GM23338 (cell line): ENCODE measurements at regions not wholly inside any gene's neighbourhood (a gene's known extent, or its start where the extent isn't known, plus 50 kb on each side); places are given as distances from the start of the nearest gene placed in this dataset.

Source experiments
- ATAC-seq: fragments of 200-7000 bp; cut with Tn5 transposase; 3 replicates; pipeline ENCODE4 v1.9.1; 2020
- DNase-seq: peaks from one replicate; pipeline ENCODE4 v3.0.0-alpha.2; 2015; ENCODE audit warnings: low spot score
- H2AFZ ChIP-seq: fragments of 200-600 bp; sonication (generic); 2 replicates; pipeline ENCODE4 v1.8.0; 2016; ENCODE audit warnings: antibody characterized with exemption, mild to moderate bottlenecking, moderate library complexity
- H3F3A ChIP-seq: fragments of 200-600 bp; sonication (generic); replicated peaks from 2 replicates; pipeline ENCODE4 v1.8.0; 2017; ENCODE audit warnings: antibody characterized with exemption, mixed run types, low read depth
- H3K27ac ChIP-seq: fragments of 200-600 bp; sonication (generic); 2 replicates; pipeline ENCODE4 v1.6.1; 2016; ENCODE audit warnings: low read depth
- H3K27me3 ChIP-seq: fragments of 200-600 bp; sonication (generic); 2 replicates; pipeline ENCODE4 v1.8.0; 2016; ENCODE audit warnings: mild to moderate bottlenecking, mixed run types, moderate library complexity; ENCODE audit not compliant: insufficient read depth
- H3K36me3 ChIP-seq: fragments of 200-600 bp; sonication (generic); 2 replicates; pipeline ENCODE4 v1.8.0; 2016; ENCODE audit warnings: mild to moderate bottlenecking; ENCODE audit not compliant: insufficient read depth
- H3K4me1 ChIP-seq: fragments of 200-600 bp; sonication (generic); 2 replicates; pipeline ENCODE4 v1.8.0; 2016; ENCODE audit warnings: mild to moderate bottlenecking, moderate library complexity; ENCODE audit not compliant: insufficient read depth
- H3K4me2 ChIP-seq: fragments of 200-600 bp; sonication (generic); 2 replicates; pipeline ENCODE4 v1.7.1; 2017; ENCODE audit warnings: mixed run types
- H3K4me3 ChIP-seq: fragments of 200-600 bp; sonication (generic); 2 replicates; pipeline ENCODE4 v1.6.1; 2016; ENCODE audit warnings: mixed run types
- H3K79me2 ChIP-seq: fragments of 200-600 bp; sonication (generic); replicated peaks from 2 replicates; pipeline ENCODE4 v1.8.0; 2017; ENCODE audit warnings: mild to moderate bottlenecking; ENCODE audit not compliant: insufficient read depth
- H3K9me2 ChIP-seq: fragments of 200-600 bp; sonication (generic); 2 replicates; pipeline ENCODE4 v1.8.0; 2017; ENCODE audit not compliant: insufficient read depth
- H4K20me1 ChIP-seq: fragments of 200-600 bp; sonication (generic); replicated peaks from 2 replicates; pipeline ENCODE4 v1.8.0; 2017; ENCODE audit warnings: mild to moderate bottlenecking; ENCODE audit not compliant: insufficient read depth
- H3K27ac Mint-ChIP-seq: 2 replicates; pipeline ENCODE4 v1.8.0; 2020; ENCODE audit warnings: inconsistent platforms, mild to moderate bottlenecking, moderate library complexity, mixed read lengths
- H3K27me3 Mint-ChIP-seq: 3 replicates; pipeline ENCODE4 v1.8.0; 2022; ENCODE audit warnings: low read depth, mild to moderate bottlenecking, moderate library complexity, mixed read lengths, inconsistent platforms; ENCODE audit not compliant: insufficient read depth, poor library complexity
- H3K36me3 Mint-ChIP-seq: 3 replicates; pipeline ENCODE4 v1.8.0; 2021; ENCODE audit warnings: low read depth, mild to moderate bottlenecking, inconsistent platforms, moderate library complexity, mixed read lengths
- H3K4me1 Mint-ChIP-seq: 3 replicates; pipeline ENCODE4 v1.8.0; 2020; ENCODE audit warnings: mild to moderate bottlenecking, inconsistent platforms, mixed read lengths
- H3K4me3 Mint-ChIP-seq: 3 replicates; pipeline ENCODE4 v1.8.0; 2021; ENCODE audit warnings: moderate library complexity, mild to moderate bottlenecking, inconsistent platforms, mixed read lengths
- H3K9me3 Mint-ChIP-seq: 3 replicates; pipeline ENCODE4 v1.8.0; 2020; ENCODE audit warnings: moderate library complexity, mild to moderate bottlenecking, inconsistent platforms, mixed read lengths
- CREB1 ChIP-seq: fragments of 250-450 bp; sonication (Bioruptor Pico); IDR thresholded peaks from 2 replicates; pipeline ENCODE4 v1.5.0; 2020; ENCODE audit warnings: low read depth, mild to moderate bottlenecking, moderate library complexity
- EZH2phosphoT487 ChIP-seq: fragments of 200-600 bp; sonication (generic); IDR thresholded peaks from one replicate; pipeline ENCODE4 v1.8.1; 2018; ENCODE audit warnings: antibody characterized with exemption; ENCODE audit not compliant: unreplicated experiment
- JUNB ChIP-seq: IDR thresholded peaks from one replicate; pipeline ENCODE4 v1.6.1; 2016; ENCODE audit warnings: antibody characterized with exemption; ENCODE audit not compliant: unreplicated experiment
- NANOG ChIP-seq: IDR thresholded peaks from 2 replicates; pipeline ENCODE4 v1.6.1; 2016; ENCODE audit warnings: antibody characterized with exemption, borderline replicate concordance
- POLR2AphosphoS5 ChIP-seq: IDR thresholded peaks from 2 replicates; pipeline ENCODE4 v1.6.1; 2016; ENCODE audit warnings: antibody characterized with exemption, low read depth
- ZNF114 ChIP-seq: fragments of 250-450 bp; sonication (Bioruptor Pico); IDR thresholded peaks from 2 replicates; pipeline ENCODE4 v1.5.0; 2020; ENCODE audit warnings: mild to moderate bottlenecking, moderate library complexity
- ZNF331 ChIP-seq: fragments of 250-450 bp; sonication (Bioruptor Pico); IDR thresholded peaks from 2 replicates; pipeline ENCODE4 v1.5.0; 2020; ENCODE audit warnings: low read depth, mild to moderate bottlenecking, moderate library complexity
- TF ChIP-seq, protein P1 (sequence below): IDR thresholded peaks from 2 replicates; pipeline ENCODE4 v1.6.1; 2016; ENCODE audit warnings: antibody characterized with exemption
- TF ChIP-seq, protein P2 (sequence below), 2 experiments: fragments of 200-600 bp in 1 of 2; sonication (generic) in 1 of 2; conservative IDR thresholded peaks; 2 replicates each; pipeline versions ENCODE4 v1.5.1 to v1.6.1; 2016 to 2017; ENCODE audit warnings: antibody characterized with exemption in 2 of 2, low read depth in 2 of 2, mild to moderate bottlenecking in 2 of 2, moderate library complexity in 1 of 2
- TF ChIP-seq, protein P3 (sequence below): IDR thresholded peaks from one replicate; pipeline ENCODE4 v1.6.1; 2018; ENCODE audit warnings: antibody characterized with exemption; ENCODE audit not compliant: unreplicated experiment

DNA sequence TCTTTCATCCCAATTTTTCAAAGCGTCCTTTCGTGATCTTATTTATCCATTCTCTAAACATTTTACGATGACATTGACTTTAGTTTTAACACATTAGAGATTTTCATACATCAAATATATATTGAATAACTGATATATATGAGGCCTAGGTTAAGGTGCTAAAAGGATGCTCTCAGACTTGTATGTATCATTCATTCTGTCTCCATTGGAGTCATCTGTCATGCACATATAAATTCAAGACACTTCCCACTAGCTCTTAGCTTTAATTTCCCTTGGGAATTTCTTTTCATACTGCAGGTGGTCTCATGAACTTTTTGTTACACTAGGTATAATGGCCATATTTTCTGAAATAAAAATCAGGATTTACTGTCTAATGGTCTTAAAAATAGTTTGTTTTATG is 635.8 kb upstream of the C9orf72 start (continued):
- TF ChIP-seq, protein P1, sequence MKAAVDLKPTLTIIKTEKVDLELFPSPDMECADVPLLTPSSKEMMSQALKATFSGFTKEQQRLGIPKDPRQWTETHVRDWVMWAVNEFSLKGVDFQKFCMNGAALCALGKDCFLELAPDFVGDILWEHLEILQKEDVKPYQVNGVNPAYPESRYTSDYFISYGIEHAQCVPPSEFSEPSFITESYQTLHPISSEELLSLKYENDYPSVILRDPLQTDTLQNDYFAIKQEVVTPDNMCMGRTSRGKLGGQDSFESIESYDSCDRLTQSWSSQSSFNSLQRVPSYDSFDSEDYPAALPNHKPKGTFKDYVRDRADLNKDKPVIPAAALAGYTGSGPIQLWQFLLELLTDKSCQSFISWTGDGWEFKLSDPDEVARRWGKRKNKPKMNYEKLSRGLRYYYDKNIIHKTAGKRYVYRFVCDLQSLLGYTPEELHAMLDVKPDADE: no peak
- no peak for TF ChIP-seq CREB1 (CRISPR knock-in tag)
- TF ChIP-seq EZH2phosphoT487: no peak
- TF ChIP-seq ZNF331 (CRISPR knock-in tag): no peak
- no peak for TF ChIP-seq JUNB
- TF ChIP-seq, protein P2, sequence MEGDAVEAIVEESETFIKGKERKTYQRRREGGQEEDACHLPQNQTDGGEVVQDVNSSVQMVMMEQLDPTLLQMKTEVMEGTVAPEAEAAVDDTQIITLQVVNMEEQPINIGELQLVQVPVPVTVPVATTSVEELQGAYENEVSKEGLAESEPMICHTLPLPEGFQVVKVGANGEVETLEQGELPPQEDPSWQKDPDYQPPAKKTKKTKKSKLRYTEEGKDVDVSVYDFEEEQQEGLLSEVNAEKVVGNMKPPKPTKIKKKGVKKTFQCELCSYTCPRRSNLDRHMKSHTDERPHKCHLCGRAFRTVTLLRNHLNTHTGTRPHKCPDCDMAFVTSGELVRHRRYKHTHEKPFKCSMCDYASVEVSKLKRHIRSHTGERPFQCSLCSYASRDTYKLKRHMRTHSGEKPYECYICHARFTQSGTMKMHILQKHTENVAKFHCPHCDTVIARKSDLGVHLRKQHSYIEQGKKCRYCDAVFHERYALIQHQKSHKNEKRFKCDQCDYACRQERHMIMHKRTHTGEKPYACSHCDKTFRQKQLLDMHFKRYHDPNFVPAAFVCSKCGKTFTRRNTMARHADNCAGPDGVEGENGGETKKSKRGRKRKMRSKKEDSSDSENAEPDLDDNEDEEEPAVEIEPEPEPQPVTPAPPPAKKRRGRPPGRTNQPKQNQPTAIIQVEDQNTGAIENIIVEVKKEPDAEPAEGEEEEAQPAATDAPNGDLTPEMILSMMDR (conservative IDR thresholded peaks at IDR 0.05; ENCODE audit: low read depth in 2 of 2): no peak

DNA sequence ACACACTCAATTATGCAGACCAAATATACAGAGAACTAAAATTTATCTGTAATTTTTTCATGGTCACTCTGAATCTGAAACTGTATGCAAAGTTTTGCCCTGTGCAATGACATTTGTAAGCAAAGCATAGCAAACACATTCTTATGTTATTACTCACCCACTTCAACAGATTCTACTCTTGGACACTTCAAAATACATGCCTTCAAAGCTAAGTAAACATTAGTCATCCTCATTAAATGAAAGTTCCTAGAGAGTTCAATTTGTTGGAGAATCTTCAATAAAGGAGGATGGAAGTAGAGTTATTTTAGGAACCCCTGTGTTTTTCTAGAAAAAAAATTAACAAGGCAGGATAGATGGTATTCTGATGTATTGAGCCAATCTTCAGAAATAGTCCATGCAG is 639.7 kb upstream of the C9orf72 start:
- DNase-seq (no peak), ATAC-seq (no peak)
- Histone ChIP-seq H3K36me3 (no peaks in the 10 kb centered on the region), H4K20me1 (no peaks in the 10 kb centered on the region), H2AFZ (no peak overlapping the region), H3K27ac (no peak overlapping the region), H3F3A (no peaks in the 10 kb centered on the region), H3K4me2 (no peak overlapping the region), H3K4me3 (no peak overlapping the region), H3K27me3 (no peaks in the 10 kb centered on the region), H3K79me2 (no peaks in the 10 kb centered on the region), H3K9me2 (no peaks in the 10 kb centered on the region), H3K4me1 (no peaks in the 10 kb centered on the region)
- H3K9me3 Mint-ChIP-seq: no peaks in the 10 kb centered on the region
- peaks cover 5% of the 10 kb centered on the region for H3K4me1 Mint-ChIP-seq
- no peak overlapping the region for H3K4me3 Mint-ChIP-seq
- H3K27me3 Mint-ChIP-seq: no peaks in the 10 kb centered on the region
- no peak overlapping the region for H3K27ac Mint-ChIP-seq
- H3K36me3 Mint-ChIP-seq: no peaks in the 10 kb centered on the region
- TF ChIP-seq, protein P3, sequence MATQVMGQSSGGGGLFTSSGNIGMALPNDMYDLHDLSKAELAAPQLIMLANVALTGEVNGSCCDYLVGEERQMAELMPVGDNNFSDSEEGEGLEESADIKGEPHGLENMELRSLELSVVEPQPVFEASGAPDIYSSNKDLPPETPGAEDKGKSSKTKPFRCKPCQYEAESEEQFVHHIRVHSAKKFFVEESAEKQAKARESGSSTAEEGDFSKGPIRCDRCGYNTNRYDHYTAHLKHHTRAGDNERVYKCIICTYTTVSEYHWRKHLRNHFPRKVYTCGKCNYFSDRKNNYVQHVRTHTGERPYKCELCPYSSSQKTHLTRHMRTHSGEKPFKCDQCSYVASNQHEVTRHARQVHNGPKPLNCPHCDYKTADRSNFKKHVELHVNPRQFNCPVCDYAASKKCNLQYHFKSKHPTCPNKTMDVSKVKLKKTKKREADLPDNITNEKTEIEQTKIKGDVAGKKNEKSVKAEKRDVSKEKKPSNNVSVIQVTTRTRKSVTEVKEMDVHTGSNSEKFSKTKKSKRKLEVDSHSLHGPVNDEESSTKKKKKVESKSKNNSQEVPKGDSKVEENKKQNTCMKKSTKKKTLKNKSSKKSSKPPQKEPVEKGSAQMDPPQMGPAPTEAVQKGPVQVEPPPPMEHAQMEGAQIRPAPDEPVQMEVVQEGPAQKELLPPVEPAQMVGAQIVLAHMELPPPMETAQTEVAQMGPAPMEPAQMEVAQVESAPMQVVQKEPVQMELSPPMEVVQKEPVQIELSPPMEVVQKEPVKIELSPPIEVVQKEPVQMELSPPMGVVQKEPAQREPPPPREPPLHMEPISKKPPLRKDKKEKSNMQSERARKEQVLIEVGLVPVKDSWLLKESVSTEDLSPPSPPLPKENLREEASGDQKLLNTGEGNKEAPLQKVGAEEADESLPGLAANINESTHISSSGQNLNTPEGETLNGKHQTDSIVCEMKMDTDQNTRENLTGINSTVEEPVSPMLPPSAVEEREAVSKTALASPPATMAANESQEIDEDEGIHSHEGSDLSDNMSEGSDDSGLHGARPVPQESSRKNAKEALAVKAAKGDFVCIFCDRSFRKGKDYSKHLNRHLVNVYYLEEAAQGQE: no peak
- TF ChIP-seq NANOG (no peak), POLR2AphosphoS5 (no peak), CREB1 (CRISPR knock-in tag) (no peak), EZH2phosphoT487 (no peak), ZNF331 (CRISPR knock-in tag) (no peak), ZNF114 (CRISPR knock-in tag) (no peak), JUNB (no peak)
- TF ChIP-seq, protein P2 (conservative IDR thresholded peaks at IDR 0.05; ENCODE audit: low read depth in 2 of 2): no peak
